RWPE2 (cell line): ENCODE measurements at regions not wholly inside any gene's neighbourhood (a gene's known extent, or its start where the extent isn't known, plus 50 kb on each side); places are given as distances from the start of the nearest gene placed in this dataset.

ENCODE experiments used
- ATAC-seq: fragments of 200-7000 bp; cut with Tn5 transposase; 3 replicates; pipeline ENCODE4 v1.9.1; 2021; ENCODE audit warnings: low read depth
- DNase-seq: peaks from one replicate; pipeline ENCODE4 v3.0.0-alpha.2; 2020; ENCODE audit warnings: low spot score
- H3K27ac ChIP-seq: fragments of 450-650 bp; 2 replicates; pipeline ENCODE4 v1.5.1; 2017; ENCODE audit warnings: mild to moderate bottlenecking; ENCODE audit not compliant: poor library complexity, severe bottlenecking
- H3K27me3 ChIP-seq: fragments of 250-450 bp; sonication (Bioruptor Pico); 2 replicates; pipeline ENCODE4 v1.5.1; 2021; ENCODE audit warnings: mild to moderate bottlenecking, moderate library complexity; ENCODE audit not compliant: insufficient read depth, poor library complexity, severe bottlenecking
- H3K36me3 ChIP-seq: fragments of 250-450 bp; sonication (Bioruptor Pico); 2 replicates; pipeline ENCODE4 v1.5.1; 2020; ENCODE audit warnings: low read depth, mild to moderate bottlenecking, moderate library complexity
- H3K4me1 ChIP-seq: fragments of 250-450 bp; sonication (Bioruptor Pico); 2 replicates; pipeline ENCODE4 v1.5.1; 2021; ENCODE audit warnings: mild to moderate bottlenecking, moderate library complexity; ENCODE audit not compliant: insufficient read depth, poor library complexity, severe bottlenecking
- H3K4me3 ChIP-seq: fragments of 250-450 bp; sonication (Bioruptor Pico); 2 replicates; pipeline ENCODE4 v1.5.1; 2021; ENCODE audit warnings: mild to moderate bottlenecking, moderate library complexity; ENCODE audit not compliant: severe bottlenecking
- H3K9me3 ChIP-seq: fragments of 250-450 bp; sonication (Bioruptor Pico); 2 replicates; pipeline ENCODE4 v1.5.1; 2021; ENCODE audit warnings: mild to moderate bottlenecking, moderate library complexity; ENCODE audit not compliant: severe bottlenecking
- TF ChIP-seq, protein P1 (sequence below): fragments of 450-650 bp; IDR thresholded peaks from one replicate; pipeline ENCODE4 v1.5.1; 2017; ENCODE audit warnings: mild to moderate bottlenecking, moderate library complexity; ENCODE audit not compliant: poor library complexity, severe bottlenecking

- H3K9me3 ChIP-seq, result no peaks in the 10 kb centered on the region
- ATAC-seq (no peak), DNase-seq (no peak)
- no peaks in the 10 kb centered on the region for H3K36me3 ChIP-seq
- no peaks in the 10 kb centered on the region for H3K27me3 ChIP-seq
- TF ChIP-seq, protein P1, sequence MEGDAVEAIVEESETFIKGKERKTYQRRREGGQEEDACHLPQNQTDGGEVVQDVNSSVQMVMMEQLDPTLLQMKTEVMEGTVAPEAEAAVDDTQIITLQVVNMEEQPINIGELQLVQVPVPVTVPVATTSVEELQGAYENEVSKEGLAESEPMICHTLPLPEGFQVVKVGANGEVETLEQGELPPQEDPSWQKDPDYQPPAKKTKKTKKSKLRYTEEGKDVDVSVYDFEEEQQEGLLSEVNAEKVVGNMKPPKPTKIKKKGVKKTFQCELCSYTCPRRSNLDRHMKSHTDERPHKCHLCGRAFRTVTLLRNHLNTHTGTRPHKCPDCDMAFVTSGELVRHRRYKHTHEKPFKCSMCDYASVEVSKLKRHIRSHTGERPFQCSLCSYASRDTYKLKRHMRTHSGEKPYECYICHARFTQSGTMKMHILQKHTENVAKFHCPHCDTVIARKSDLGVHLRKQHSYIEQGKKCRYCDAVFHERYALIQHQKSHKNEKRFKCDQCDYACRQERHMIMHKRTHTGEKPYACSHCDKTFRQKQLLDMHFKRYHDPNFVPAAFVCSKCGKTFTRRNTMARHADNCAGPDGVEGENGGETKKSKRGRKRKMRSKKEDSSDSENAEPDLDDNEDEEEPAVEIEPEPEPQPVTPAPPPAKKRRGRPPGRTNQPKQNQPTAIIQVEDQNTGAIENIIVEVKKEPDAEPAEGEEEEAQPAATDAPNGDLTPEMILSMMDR, result no peak
- no peak overlapping the region for H3K4me3 ChIP-seq
- H3K4me1 ChIP-seq, result no peaks in the 10 kb centered on the region
- H3K27ac ChIP-seq, result no peak overlapping the region
Measured at GRCh38 chr3:79983118-79983517, 215.3 kb upstream of the ROBO1 start.

- TF ChIP-seq, protein P1, result no peak
- no peaks in the 10 kb centered on the region for H3K36me3 ChIP-seq
- H3K27me3 ChIP-seq, result no peaks in the 10 kb centered on the region
- H3K9me3 ChIP-seq, result no peaks in the 10 kb centered on the region
- no peaks in the 10 kb centered on the region for H3K4me1 ChIP-seq
- no peak for ATAC-seq
- H3K4me3 ChIP-seq, result no peak overlapping the region
- DNase-seq, result no peak
- H3K27ac ChIP-seq, result no peak overlapping the region
Measured at GRCh38 chr3:79979990-79980389, 212.2 kb upstream of the ROBO1 start.

DNA sequence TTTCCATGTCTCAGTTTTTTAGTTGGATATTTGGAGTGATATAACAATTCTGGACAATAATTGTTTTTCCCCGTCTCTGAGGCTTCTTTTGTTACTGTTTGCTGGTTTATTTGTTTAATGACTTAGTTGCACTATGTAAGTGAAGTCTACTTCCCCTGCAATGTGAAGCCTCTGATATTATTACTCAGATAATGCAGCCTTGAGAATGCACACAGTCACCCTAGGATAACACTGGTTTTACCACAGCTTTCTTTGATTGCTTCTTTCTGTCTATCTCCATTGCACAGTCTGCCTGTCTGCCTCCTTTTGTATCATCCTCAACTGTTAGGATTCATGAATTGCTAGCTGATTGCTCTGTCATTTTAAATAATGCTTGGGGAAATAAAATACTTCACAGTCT is 208.7 kb upstream of the ROBO1 start:
- H3K4me1 ChIP-seq, result peaks cover 18% of the 10 kb centered on the region
- TF ChIP-seq, protein P1, result no peak
- no peak overlapping the region for H3K27ac ChIP-seq
- no peak overlapping the region for H3K4me3 ChIP-seq
- no peaks in the 10 kb centered on the region for H3K36me3 ChIP-seq
- ATAC-seq, result no peak; the same call in 2 of the 3 replicates
- H3K27me3 ChIP-seq, result no peaks in the 10 kb centered on the region
- no peak for DNase-seq
- H3K9me3 ChIP-seq, result no peaks in the 10 kb centered on the region

- no peak overlapping the region for H3K27ac ChIP-seq
- H3K4me3 ChIP-seq, result no peak overlapping the region
- H3K4me1 ChIP-seq, result peaks cover 18% of the 10 kb centered on the region
- TF ChIP-seq, protein P1, result no peak
- H3K27me3 ChIP-seq, result no peaks in the 10 kb centered on the region
- ATAC-seq, result peak; percentile 44; the same call in 2 of the 3 replicates
- no peaks in the 10 kb centered on the region for H3K36me3 ChIP-seq
- no peaks in the 10 kb centered on the region for H3K9me3 ChIP-seq
- DNase-seq, result no peak
Measured at GRCh38 chr3:79973917-79974595, 206.3 kb upstream of the ROBO1 start.

DNA sequence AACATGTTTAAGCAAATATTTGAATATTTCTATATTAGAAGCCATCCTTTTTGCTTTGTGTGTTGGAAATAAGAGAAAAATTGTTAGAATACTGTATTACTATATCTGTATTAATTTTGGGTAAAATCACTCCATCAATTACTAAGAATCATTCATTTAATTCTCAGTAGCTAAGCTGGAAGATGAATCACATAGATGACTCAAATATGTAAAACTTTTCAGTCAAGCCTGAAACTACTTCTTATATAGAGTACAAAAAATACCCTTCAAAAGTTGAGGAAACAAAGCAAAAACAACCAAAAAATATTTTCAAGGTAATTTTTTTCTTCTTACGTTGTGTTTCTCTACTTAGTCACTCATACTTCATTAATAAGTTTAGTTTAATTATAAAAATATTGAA is 205.7 kb upstream of the ROBO1 start:
- Histone ChIP-seq H3K4me1 (peaks cover 18% of the 10 kb centered on the region), H3K36me3 (no peaks in the 10 kb centered on the region), H3K9me3 (no peaks in the 10 kb centered on the region), H3K4me3 (no peak overlapping the region), H3K27me3 (no peaks in the 10 kb centered on the region), H3K27ac (no peak overlapping the region)
- TF ChIP-seq, protein P1, result no peak
- peak; percentile 63; the same call in 2 of the 3 replicates for ATAC-seq
- no peak for DNase-seq
